ENCODE measurements at regions not wholly inside any gene's neighbourhood (a gene's known extent, or its start where the extent isn't known, plus 50 kb on each side); places are given as distances from the start of the nearest gene placed in this dataset.

DNA sequence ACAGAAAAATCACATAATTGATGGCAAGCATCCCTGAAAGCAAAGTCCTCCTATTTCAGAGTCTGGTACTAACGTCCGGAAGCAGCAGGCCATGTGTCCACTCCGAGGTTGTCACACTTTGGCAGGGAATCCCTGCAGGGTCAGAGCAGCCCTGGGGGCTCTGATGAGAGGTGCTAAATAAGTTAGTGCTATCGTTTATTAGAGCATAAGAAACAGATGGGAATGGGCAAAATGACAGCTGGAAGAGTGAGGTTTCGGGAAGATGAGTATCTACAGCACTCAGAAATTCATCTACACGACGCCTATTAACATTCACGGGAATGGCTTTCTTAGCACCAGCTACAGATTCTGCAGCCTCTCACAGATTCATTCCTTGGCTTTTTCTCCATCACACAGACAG is 465.4 kb upstream of the PSMD7 start:
- H3K27ac ChIP-seq = no peak overlapping the region
- H3K27me3 ChIP-seq (replicated peaks) = no peaks in the 10 kb centered on the region
- TF ChIP-seq, protein P1, sequence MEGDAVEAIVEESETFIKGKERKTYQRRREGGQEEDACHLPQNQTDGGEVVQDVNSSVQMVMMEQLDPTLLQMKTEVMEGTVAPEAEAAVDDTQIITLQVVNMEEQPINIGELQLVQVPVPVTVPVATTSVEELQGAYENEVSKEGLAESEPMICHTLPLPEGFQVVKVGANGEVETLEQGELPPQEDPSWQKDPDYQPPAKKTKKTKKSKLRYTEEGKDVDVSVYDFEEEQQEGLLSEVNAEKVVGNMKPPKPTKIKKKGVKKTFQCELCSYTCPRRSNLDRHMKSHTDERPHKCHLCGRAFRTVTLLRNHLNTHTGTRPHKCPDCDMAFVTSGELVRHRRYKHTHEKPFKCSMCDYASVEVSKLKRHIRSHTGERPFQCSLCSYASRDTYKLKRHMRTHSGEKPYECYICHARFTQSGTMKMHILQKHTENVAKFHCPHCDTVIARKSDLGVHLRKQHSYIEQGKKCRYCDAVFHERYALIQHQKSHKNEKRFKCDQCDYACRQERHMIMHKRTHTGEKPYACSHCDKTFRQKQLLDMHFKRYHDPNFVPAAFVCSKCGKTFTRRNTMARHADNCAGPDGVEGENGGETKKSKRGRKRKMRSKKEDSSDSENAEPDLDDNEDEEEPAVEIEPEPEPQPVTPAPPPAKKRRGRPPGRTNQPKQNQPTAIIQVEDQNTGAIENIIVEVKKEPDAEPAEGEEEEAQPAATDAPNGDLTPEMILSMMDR (IDR thresholded peaks at IDR 0.05; ENCODE audit: low read depth, low read length, missing control alignments) = no peak
- no peak overlapping the region for H3K4me3 ChIP-seq (ENCODE audit: low read depth, low read length)
- in situ Hi-C loops (cut with HindIII; ENCODE audit: low pct_ligation_motif_present, low sequenced_read_pairs) = no loop called here
- no peak for DNase-seq
- H3K36me3 ChIP-seq (replicated peaks) = no peaks in the 10 kb centered on the region

DNA sequence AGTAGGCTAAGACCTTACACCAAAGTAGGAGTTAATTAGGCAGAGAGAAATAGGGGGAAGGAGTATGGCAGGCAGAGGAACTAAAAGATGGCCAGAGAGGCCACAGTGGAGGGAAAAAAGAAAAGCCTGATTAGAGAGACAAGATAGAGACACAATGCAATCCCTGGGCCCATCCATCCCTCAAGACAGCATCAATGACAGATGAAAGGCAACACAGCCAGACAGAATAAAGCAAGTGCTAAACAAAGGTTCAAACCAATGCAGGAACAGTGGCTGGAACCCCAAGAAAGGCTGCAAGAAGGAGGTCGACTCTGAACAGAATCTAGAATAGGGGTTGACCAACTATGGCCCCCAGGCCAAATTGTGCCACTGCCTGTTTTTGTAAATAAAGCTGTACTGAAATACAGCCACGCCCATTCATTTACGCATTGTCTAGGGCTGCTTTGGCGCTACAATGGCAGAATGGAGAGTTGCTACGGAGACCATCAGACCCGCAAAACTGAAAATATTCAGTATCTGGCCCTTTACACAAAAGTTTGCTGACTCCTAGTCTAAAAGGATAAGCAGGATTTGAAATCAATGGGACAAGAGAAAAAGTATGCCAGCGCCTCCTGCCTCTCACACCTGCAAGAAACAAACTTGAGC is 473.3 kb upstream of the PSMD7 start:
- Histone ChIP-seq H3K27ac (no peak overlapping the region), H3K36me3 (replicated peaks) (no peaks in the 10 kb centered on the region), H3K4me3 (ENCODE audit: low read depth, low read length) (no peak overlapping the region), H3K27me3 (replicated peaks) (no peaks in the 10 kb centered on the region)
- in situ Hi-C loops (cut with HindIII; ENCODE audit: low pct_ligation_motif_present, low sequenced_read_pairs) = no loop called here
- DNase-seq = no peak
- TF ChIP-seq, protein P1 (IDR thresholded peaks at IDR 0.05; ENCODE audit: low read depth, low read length, missing control alignments) = no peak

DNA sequence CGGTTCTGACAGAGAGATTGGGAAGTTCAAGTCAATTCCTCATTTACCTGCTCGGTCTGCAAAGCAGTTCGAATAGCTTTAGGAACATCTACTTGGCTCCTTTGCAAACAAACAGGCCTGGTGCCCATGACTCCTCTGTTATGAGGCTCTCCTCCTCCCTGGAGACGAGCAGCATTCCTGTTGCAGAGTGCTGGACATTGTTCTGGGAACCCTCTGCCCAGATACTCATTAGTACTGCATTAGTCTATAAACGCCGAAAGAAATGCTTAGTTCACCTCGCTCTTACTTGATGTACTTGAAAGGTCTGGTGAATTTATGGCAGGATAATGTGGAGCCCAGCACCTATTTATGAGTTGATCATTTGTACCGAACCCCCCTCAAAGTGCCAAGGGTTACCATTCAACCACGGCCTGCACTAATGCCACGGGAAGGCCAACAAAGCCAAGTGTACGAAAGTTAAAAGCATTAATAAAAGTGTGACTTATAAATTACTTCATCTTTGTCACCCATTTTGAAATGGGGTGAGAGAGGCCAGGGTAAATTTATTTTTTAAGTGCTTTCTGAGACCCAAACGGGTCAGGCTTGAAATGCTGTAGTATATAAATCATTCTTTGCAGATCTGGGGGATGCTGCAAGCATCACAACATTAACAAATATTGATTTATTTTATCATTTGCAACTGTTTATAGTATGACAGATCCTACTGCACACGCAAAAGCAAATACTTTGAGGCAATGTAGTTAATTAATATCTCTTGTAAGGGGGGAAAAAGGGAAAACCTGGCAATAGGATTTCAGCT is 478.9 kb upstream of the PSMD7 start:
- Histone ChIP-seq H3K4me3 (ENCODE audit: low read depth, low read length) (no peak overlapping the region), H3K27ac (no peak overlapping the region), H3K27me3 (replicated peaks) (no peaks in the 10 kb centered on the region), H3K36me3 (replicated peaks) (no peaks in the 10 kb centered on the region)
- in situ Hi-C loops (cut with HindIII; ENCODE audit: low pct_ligation_motif_present, low sequenced_read_pairs) = no loop called here
- TF ChIP-seq, protein P1 (IDR thresholded peaks at IDR 0.05; ENCODE audit: low read depth, low read length, missing control alignments) = no peak
- DNase-seq = no peak

DNA sequence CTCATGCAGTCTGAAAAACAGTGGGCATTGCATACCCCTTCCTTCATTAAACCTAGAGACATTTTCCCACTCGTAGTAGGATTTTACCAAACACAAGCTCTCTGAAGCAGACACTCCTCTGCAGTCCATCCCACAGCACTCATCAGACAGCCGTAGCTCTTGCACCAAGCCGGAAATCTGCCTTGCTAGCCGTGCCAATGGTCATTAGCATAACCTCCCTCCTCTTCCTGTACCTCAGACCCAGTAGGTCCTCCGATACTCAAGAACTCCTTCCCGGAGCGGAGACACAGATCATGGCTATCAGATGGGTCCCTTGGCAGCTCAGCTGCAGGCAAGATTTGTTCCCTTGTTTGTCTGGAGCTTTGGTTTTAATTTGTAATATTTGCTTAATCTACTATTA is 483.1 kb upstream of the PSMD7 start:
- in situ Hi-C loops (cut with HindIII; ENCODE audit: low pct_ligation_motif_present, low sequenced_read_pairs) = no loop called here
- DNase-seq = no peak
- Histone ChIP-seq H3K27me3 (replicated peaks) (no peaks in the 10 kb centered on the region), H3K4me3 (ENCODE audit: low read depth, low read length) (no peak overlapping the region), H3K36me3 (replicated peaks) (no peaks in the 10 kb centered on the region), H3K27ac (no peak overlapping the region)
- TF ChIP-seq, protein P1 (IDR thresholded peaks at IDR 0.05; ENCODE audit: low read depth, low read length, missing control alignments) = no peak

DNA sequence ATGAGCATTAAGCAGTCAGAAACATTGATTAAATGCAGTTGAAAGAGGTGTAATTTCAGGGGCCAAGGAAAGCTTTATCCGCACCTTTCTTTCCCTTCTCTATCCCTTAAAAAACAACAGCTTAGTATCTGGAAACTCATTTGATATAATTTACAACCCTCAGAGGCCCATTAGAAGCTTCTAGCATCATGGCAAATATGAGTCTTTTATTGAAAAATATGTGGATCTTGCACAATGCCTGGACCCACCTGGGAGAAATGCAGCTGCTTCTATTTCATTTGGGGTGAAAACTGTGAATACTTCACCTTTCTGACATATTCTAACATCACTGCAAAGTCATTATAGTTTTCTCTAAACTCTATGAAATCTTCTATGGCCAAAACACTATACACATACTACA is 492.2 kb upstream of the PSMD7 start:
- no peak overlapping the region for H3K4me3 ChIP-seq (ENCODE audit: low read depth, low read length)
- no peaks in the 10 kb centered on the region for H3K36me3 ChIP-seq (replicated peaks)
- in situ Hi-C loops (cut with HindIII; ENCODE audit: low pct_ligation_motif_present, low sequenced_read_pairs) = no loop called here
- H3K27ac ChIP-seq = no peak overlapping the region
- no peak for DNase-seq
- no peaks in the 10 kb centered on the region for H3K27me3 ChIP-seq (replicated peaks)
- TF ChIP-seq, protein P1 (IDR thresholded peaks at IDR 0.05; ENCODE audit: low read depth, low read length, missing control alignments) = no peak
